ENCODE measurements at regions not wholly inside any gene's neighbourhood (a gene's known extent, or its start where the extent isn't known, plus 50 kb on each side); places are given as distances from the start of the nearest gene placed in this dataset.

GRCh38 chr9:135355521-135356011 lies 124.0 kb upstream of the PPP1R26 start:
- no peak overlapping the region for H3K4me3 ChIP-seq (ENCODE audit: low read depth, low read length)
- TF ChIP-seq MYC (IDR thresholded peaks at IDR 0.05; ENCODE audit: low read depth, low read length) (no peak), MAX (IDR thresholded peaks at IDR 0.05; ENCODE audit: low read depth, low read length) (no peak), POLR2A (IDR thresholded peaks at IDR 0.05; ENCODE audit: extremely low read depth, insufficient read length) (no peak)
- TF ChIP-seq, protein P1, sequence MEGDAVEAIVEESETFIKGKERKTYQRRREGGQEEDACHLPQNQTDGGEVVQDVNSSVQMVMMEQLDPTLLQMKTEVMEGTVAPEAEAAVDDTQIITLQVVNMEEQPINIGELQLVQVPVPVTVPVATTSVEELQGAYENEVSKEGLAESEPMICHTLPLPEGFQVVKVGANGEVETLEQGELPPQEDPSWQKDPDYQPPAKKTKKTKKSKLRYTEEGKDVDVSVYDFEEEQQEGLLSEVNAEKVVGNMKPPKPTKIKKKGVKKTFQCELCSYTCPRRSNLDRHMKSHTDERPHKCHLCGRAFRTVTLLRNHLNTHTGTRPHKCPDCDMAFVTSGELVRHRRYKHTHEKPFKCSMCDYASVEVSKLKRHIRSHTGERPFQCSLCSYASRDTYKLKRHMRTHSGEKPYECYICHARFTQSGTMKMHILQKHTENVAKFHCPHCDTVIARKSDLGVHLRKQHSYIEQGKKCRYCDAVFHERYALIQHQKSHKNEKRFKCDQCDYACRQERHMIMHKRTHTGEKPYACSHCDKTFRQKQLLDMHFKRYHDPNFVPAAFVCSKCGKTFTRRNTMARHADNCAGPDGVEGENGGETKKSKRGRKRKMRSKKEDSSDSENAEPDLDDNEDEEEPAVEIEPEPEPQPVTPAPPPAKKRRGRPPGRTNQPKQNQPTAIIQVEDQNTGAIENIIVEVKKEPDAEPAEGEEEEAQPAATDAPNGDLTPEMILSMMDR (IDR thresholded peaks at IDR 0.05; ENCODE audit: low read depth, low read length): no peak
- DNase-seq (ENCODE audit: low read depth): no peak

DNA sequence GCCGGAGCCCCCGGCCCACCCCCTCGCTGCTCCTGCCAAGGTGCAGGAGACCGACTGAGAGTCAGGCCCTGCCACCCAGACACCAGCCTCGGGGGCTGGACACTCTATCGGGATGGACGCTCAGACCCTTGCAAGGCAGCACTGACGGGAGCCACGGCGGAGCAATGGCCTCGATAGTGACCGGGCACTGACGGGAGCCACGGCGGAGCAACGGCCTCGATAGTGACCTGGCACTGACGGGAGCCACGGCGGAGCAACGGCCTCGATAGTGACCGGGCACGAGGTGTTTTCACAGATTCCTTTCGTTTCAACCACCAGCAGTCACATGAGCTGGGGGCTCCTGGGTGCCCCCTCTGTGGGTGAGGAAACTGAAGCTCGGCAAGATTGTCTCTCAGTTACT lies 123.6 kb upstream of the PPP1R26 start:
- TF ChIP-seq POLR2A (IDR thresholded peaks at IDR 0.05; ENCODE audit: extremely low read depth, insufficient read length): no peak
- no peak for TF ChIP-seq MYC (IDR thresholded peaks at IDR 0.05; ENCODE audit: low read depth, low read length)
- no peak for TF ChIP-seq MAX (IDR thresholded peaks at IDR 0.05; ENCODE audit: low read depth, low read length)
- no peak overlapping the region for H3K4me3 ChIP-seq (ENCODE audit: low read depth, low read length)
- no peak for DNase-seq (ENCODE audit: low read depth)

DNA sequence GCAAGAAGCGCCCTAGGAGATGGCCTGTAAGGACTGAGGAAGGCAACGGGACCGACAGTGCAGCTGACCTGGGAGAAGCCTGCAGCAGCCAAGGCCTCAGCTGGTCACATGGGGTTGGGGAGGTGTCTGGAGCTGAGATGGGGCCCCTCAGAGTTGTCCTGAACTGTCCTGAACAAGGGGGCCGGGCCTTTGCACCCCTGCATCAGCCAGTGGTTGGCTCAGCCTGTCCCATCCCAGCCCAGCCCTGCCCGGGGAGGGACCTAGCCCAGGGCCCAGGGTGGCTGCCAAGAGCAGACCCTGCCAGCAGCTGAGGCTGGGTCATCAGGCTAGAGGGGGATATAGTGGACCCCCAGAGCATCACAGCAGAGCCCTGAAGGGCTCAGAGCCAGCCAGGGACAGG lies 122.8 kb upstream of the PPP1R26 start:
- H3K4me3 ChIP-seq (ENCODE audit: low read depth, low read length): no peak overlapping the region
- TF ChIP-seq, protein P1 (IDR thresholded peaks at IDR 0.05; ENCODE audit: low read depth, low read length): no peak
- TF ChIP-seq MAX (IDR thresholded peaks at IDR 0.05; ENCODE audit: low read depth, low read length) (no peak), POLR2A (IDR thresholded peaks at IDR 0.05; ENCODE audit: extremely low read depth, insufficient read length) (no peak), MYC (IDR thresholded peaks at IDR 0.05; ENCODE audit: low read depth, low read length) (no peak)
- no peak for DNase-seq (ENCODE audit: low read depth)

DNA sequence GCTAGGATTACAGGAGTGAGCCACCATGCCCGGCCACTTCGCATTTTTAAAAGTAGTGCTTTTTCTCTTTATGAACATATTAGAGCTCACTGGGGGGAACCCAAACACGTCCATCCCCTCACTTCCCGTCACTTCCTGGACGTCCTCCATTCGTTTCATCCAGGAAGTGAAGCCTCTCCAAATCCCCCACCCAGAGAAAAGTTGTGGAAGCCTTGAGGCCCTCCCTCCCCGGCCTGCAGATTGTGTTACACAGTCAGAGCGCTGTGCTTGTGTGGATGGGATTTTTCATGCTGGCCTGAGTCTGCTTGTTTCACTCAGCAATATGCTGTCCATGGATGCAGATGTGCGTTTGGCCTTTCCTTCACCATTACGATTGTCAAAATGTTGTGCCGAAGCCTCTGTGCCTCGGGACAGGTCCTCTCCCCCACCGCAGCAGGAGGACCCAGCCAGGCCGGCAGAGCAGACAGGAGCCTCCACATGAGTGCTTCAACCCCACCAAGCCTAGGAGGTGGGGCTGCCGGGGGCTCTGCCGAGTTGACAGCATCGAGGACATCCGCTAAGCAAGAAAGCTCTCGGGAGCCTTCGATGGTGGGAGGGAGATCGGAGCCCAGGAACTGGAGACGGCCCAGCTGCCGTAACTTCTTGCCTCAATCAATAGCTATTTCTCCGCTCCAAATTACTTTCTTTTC lies 121.6 kb upstream of the PPP1R26 start:
- no peak for DNase-seq (ENCODE audit: low read depth)
- H3K4me3 ChIP-seq (ENCODE audit: low read depth, low read length): no peak overlapping the region
- TF ChIP-seq POLR2A (IDR thresholded peaks at IDR 0.05; ENCODE audit: extremely low read depth, insufficient read length): no peak
- TF ChIP-seq MAX (IDR thresholded peaks at IDR 0.05; ENCODE audit: low read depth, low read length): no peak
- no peak for TF ChIP-seq MYC (IDR thresholded peaks at IDR 0.05; ENCODE audit: low read depth, low read length)
- TF ChIP-seq, protein P1 (IDR thresholded peaks at IDR 0.05; ENCODE audit: low read depth, low read length): no peak

DNA sequence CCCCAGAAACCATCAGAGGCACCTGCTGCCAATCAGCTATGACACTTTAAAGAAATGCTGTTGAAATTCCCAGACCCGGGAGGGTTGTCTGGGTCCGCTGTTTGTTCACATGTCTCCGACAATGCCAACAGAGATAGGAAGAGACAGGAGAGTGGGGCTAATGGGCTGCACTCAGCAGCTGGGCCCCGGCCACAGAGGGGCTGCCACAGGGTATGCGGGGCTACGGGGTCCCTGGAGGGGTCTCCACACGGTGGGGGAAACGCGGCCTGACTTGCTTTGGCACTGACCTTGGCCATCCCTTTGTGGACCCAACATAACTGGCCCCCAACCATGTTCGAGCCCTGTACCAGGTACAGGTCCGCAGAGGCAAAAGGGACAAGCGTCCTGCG lies 121.0 kb upstream of the PPP1R26 start:
- DNase-seq (ENCODE audit: low read depth): no peak
- no peak overlapping the region for H3K4me3 ChIP-seq (ENCODE audit: low read depth, low read length)
- TF ChIP-seq MYC (IDR thresholded peaks at IDR 0.05; ENCODE audit: low read depth, low read length) (no peak), POLR2A (IDR thresholded peaks at IDR 0.05; ENCODE audit: extremely low read depth, insufficient read length) (no peak), MAX (IDR thresholded peaks at IDR 0.05; ENCODE audit: low read depth, low read length) (no peak)
- TF ChIP-seq, protein P1 (IDR thresholded peaks at IDR 0.05; ENCODE audit: low read depth, low read length): no peak

DNA sequence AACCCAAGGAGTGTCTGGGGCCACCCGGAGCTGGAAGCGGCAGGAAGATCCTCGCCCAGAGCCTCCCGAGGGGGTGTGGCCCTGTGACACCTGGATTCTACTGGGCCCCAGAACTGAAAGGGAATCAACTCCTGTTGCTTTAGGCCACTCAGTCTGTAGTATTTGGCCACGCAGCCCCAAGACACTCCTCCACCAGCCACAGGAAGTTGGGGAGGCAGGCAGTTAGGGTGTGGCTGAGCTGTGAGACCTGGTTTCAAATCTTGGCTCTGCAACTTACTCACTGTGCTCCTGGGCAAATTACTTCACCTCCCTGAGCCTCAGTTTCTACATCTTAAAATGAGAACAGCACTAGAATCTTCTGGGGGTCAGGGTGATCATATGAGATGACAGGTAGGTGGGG lies 119.8 kb upstream of the PPP1R26 start:
- no peak overlapping the region for H3K4me3 ChIP-seq (ENCODE audit: low read depth, low read length)
- TF ChIP-seq MAX (IDR thresholded peaks at IDR 0.05; ENCODE audit: low read depth, low read length): no peak
- no peak for TF ChIP-seq POLR2A (IDR thresholded peaks at IDR 0.05; ENCODE audit: extremely low read depth, insufficient read length)
- TF ChIP-seq MYC (IDR thresholded peaks at IDR 0.05; ENCODE audit: low read depth, low read length): no peak
- TF ChIP-seq, protein P1 (IDR thresholded peaks at IDR 0.05; ENCODE audit: low read depth, low read length): no peak

More for the DNA sequence above, 119.8 kb upstream of the PPP1R26 start:
- no peak for DNase-seq (ENCODE audit: low read depth)

Measured in NB4 (cell line).